Esophagus muscularis mucosa (tissue), 4 donors: ENCODE measurements at regions not wholly inside any gene's neighbourhood (a gene's known extent, or its start where the extent isn't known, plus 50 kb on each side); places are given as distances from the start of the nearest gene placed in this dataset.

Experiments
- DNase-seq: peaks from one replicate; pipeline ENCODE4 v3.0.0-alpha.2; 2017; ENCODE audit errors: extremely low spot score
- H3K27ac ChIP-seq, 4 donors: fragments of 200-600 bp; sonication (generic); replicated peaks in 1 of 4; 1 replicate in 3 of 4; 2 replicates in 1 of 4; pipeline ENCODE4 v1.5.1; 2016 to 2019; ENCODE audit warnings: mild to moderate bottlenecking in 1 of 4
- H3K27me3 ChIP-seq, 4 donors: fragments of 200-600 bp; sonication (generic); one replicate each; pipeline versions ENCODE4 v1.5.1 to v1.6.0; 2016 to 2019
- H3K36me3 ChIP-seq, 4 donors: fragments of 200-600 bp; sonication (generic); one replicate each; pipeline ENCODE4 v1.5.1; 2016 to 2019
- H3K4me1 ChIP-seq, 4 donors: fragments of 200-600 bp; sonication (generic); one replicate each; pipeline ENCODE4 v1.5.1; 2016 to 2019
- H3K4me3 ChIP-seq, 4 donors: fragments of 200-600 bp; sonication (generic); 1 replicate in 2 of 4; 2 replicates in 2 of 4; pipeline ENCODE4 v1.5.1; 2016 to 2019; ENCODE audit warnings: mild to moderate bottlenecking in 4 of 4, moderate library complexity in 1 of 4
- H3K9me3 ChIP-seq, 4 donors: fragments of 200-600 bp; sonication (generic); 1 replicate in 3 of 4; 2 replicates in 1 of 4; pipeline ENCODE4 v1.5.1; 2016 to 2019
- CTCF ChIP-seq, 3 experiments: fragments of 200-600 bp in 2 of 3; fragments of 450-650 bp in 1 of 3; sonication (generic) in 2 of 3; IDR thresholded peaks; one replicate each; pipeline ENCODE4 v1.5.1; 2017 to 2019; ENCODE audit warnings: antibody characterized with exemption in 3 of 3, mild to moderate bottlenecking in 2 of 3, moderate library complexity in 1 of 3
- EP300 ChIP-seq: sonication (generic); formaldehyde crosslinking; IDR thresholded peaks from one replicate; pipeline ENCODE4 v1.6.1; 2017; ENCODE audit warnings: antibody characterized with exemption
- POLR2A ChIP-seq: fragments of 450-650 bp; IDR thresholded peaks from one replicate; pipeline ENCODE4 v1.6.1; 2017; ENCODE audit warnings: antibody characterized with exemption, moderate library complexity, mild to moderate bottlenecking, low read depth
- POLR2AphosphoS5 ChIP-seq, 2 donors: sonication (generic); formaldehyde crosslinking; IDR thresholded peaks; one replicate each; pipeline ENCODE4 v1.6.1; 2017; ENCODE audit warnings: antibody characterized with exemption in 2 of 2
- WGBS: methylation state at CpG from one replicate; pipeline ENCODE4 v1.1.5; 2018; 5-methylcytosine and 5-hydroxymethylcytosine counted together
- intact Hi-C: fragments of 100-400 bp; cut with DNase I; formaldehyde crosslinking; loops from one replicate; pipeline ENCODE4 v1.15.1; 2023

- no peak for TF ChIP-seq EP300
- TF ChIP-seq CTCF (IDR thresholded peaks at IDR 0.05), result no peak
- TF ChIP-seq POLR2A, result no peak
- no peak for TF ChIP-seq POLR2AphosphoS5 (IDR thresholded peaks at IDR 0.05)
- intact Hi-C loops, result no loop called here
- peaks cover 0 to 4% (median 0%) of the 10 kb centered on the region in 4 donors for H3K27me3 ChIP-seq
Observed at GRCh38 chr1:166272155-166272554, 105.4 kb upstream of the FAM78B start.

GRCh38 chr1:166272851-166273250, 106.0 kb upstream of the FAM78B start:
- no peak overlapping the region for H3K27ac ChIP-seq
- DNase-seq, result no peak
- H3K4me3 ChIP-seq, result no peak overlapping the region
- H3K27me3 ChIP-seq, result peaks cover 0 to 4% (median 0%) of the 10 kb centered on the region in 4 donors
- peaks cover 0 to 5% (median 0%) of the 10 kb centered on the region in 4 donors for H3K9me3 ChIP-seq
- TF ChIP-seq POLR2AphosphoS5 (IDR thresholded peaks at IDR 0.05) (no peak), EP300 (no peak), POLR2A (no peak)
- H3K36me3 ChIP-seq, result no peaks in the 10 kb centered on the region
- intact Hi-C loops, result no loop called here
- no peaks in the 10 kb centered on the region for H3K4me1 ChIP-seq

More at GRCh38 chr1:166272155-166272554, 105.4 kb upstream of the FAM78B start:
- Histone ChIP-seq H3K36me3 (no peaks in the 10 kb centered on the region), H3K9me3 (peaks cover 0 to 2% (median 0%) of the 10 kb centered on the region in 4 donors), H3K27ac (no peak overlapping the region), H3K4me3 (no peak overlapping the region), H3K4me1 (no peaks in the 10 kb centered on the region)
- WGBS, result 83% methylated on average over 1 of the region's 1 CpG
- no peak for DNase-seq

GRCh38 chr1:166273618-166274017, 106.8 kb upstream of the FAM78B start:
- H3K27me3 ChIP-seq, result peaks cover 0 to 4% (median 0%) of the 10 kb centered on the region in 4 donors
- no peaks in the 10 kb centered on the region for H3K4me1 ChIP-seq
- no peak for TF ChIP-seq POLR2AphosphoS5 (IDR thresholded peaks at IDR 0.05)
- TF ChIP-seq POLR2A, result no peak
- no peak for TF ChIP-seq EP300
- no peak for TF ChIP-seq CTCF (IDR thresholded peaks at IDR 0.05)
- 47% methylated on average over 6 of the region's 6 CpGs for WGBS
- H3K36me3 ChIP-seq, result no peaks in the 10 kb centered on the region
- DNase-seq, result no peak
- peaks cover 0 to 5% (median 0%) of the 10 kb centered on the region in 4 donors for H3K9me3 ChIP-seq
- H3K4me3 ChIP-seq, result no peak overlapping the region
- H3K27ac ChIP-seq, result no peak overlapping the region
- intact Hi-C loops, result no loop called here

- H3K4me3 ChIP-seq, result no peak overlapping the region
- no peak for DNase-seq
- intact Hi-C loops, result no loop called here
- H3K4me1 ChIP-seq, result peaks cover 0 to 4% (median 0%) of the 10 kb centered on the region in 4 donors
- no peak overlapping the region for H3K27ac ChIP-seq
- no peaks in the 10 kb centered on the region for H3K9me3 ChIP-seq
- TF ChIP-seq POLR2A (no peak), CTCF (IDR thresholded peaks at IDR 0.05) (no peak), EP300 (no peak), POLR2AphosphoS5 (IDR thresholded peaks at IDR 0.05) (no peak)
- H3K27me3 ChIP-seq, result no peaks in the 10 kb centered on the region
- H3K36me3 ChIP-seq, result no peaks in the 10 kb centered on the region
- 62% methylated on average over 3 of the region's 3 CpGs for WGBS
Observed at GRCh38 chr1:166282391-166283137, 115.8 kb upstream of the FAM78B start.

- TF ChIP-seq EP300 (no peak), CTCF (IDR thresholded peaks at IDR 0.05) (no peak), POLR2A (no peak), POLR2AphosphoS5 (IDR thresholded peaks at IDR 0.05) (no peak)
- 54% methylated on average over 6 of the region's 6 CpGs for WGBS
- H3K4me3 ChIP-seq, result no peak overlapping the region
- DNase-seq, result no peak
- H3K27ac ChIP-seq, result no peak overlapping the region
- no peaks in the 10 kb centered on the region for H3K27me3 ChIP-seq
- intact Hi-C loops, result no loop called here
- no peaks in the 10 kb centered on the region for H3K36me3 ChIP-seq
- H3K4me1 ChIP-seq, result peaks cover 0 to 4% (median 0%) of the 10 kb centered on the region in 4 donors
- no peaks in the 10 kb centered on the region for H3K9me3 ChIP-seq
Observed at GRCh38 chr1:166283190-166283589, 116.4 kb upstream of the FAM78B start.
